ENCODE measurements at regions not wholly inside any gene's neighbourhood (a gene's known extent, or its start where the extent isn't known, plus 50 kb on each side); places are given as distances from the start of the nearest gene placed in this dataset.
A peak's percentile ranks its signal among the peaks of the same experiment; 100 is the strongest.

DNA sequence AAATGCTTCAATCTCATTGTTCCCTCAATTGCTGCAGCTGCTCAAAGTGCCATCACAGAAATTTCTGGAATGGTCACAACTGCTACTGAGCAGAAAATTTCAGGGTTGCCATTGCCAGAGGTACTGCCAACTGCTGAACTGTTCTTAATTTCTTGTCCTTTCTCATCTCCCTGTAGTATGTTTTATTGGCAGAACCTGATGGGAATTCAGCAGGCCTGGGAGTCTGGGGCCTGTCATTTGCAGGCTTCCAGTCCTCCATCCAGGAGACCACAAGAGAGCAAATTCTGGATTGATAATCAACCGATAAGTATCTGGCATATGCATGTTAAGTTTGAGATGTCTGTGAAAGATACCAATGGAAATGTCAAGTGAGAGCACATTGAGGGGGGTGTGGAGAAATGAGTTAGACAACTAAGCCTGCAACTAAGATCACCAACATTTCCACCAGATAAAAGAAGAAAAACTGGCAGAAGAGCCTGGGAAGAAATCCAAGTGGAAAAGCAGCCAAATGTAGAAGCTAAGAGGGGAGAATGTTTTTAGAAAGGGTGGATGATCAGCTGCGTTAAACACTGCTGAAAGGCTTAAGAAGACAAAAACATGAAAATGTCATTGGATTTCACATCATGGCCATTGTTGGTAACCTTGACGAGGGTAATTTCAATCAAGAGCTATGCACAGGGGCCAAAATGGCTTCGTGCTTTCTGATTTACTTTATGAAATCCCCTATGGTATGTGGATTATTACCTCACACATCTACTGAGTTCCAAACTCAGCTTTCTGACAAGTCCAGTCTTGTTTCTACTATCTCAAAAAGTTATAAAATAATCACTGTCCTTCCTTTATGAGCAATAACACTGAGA, 648.1 kb downstream of the PLPP3 start:
- Histone ChIP-seq H3K27ac (peak overlapping the region in 1 of 4 donors; percentile 48), H3K36me3 (no peaks in the 10 kb centered on the region), H3K4me1 (peaks cover 0 to 16% (median 0%) of the 10 kb centered on the region in 4 donors), H3K4me3 (no peak overlapping the region), H3K9me3 (no peaks in the 10 kb centered on the region), H3K27me3 (no peaks in the 10 kb centered on the region)
- DNase-seq (ENCODE audit: low spot score in 2 of 2), result no peak
- 52 to 61% methylated on average over 4 of the region's 4 CpGs for WGBS, 2 donors
- TF ChIP-seq POLR2A (IDR thresholded peaks at IDR 0.05) (no peak), EP300 (IDR thresholded peaks at IDR 0.05) (no peak)
- TF ChIP-seq, protein P1, sequence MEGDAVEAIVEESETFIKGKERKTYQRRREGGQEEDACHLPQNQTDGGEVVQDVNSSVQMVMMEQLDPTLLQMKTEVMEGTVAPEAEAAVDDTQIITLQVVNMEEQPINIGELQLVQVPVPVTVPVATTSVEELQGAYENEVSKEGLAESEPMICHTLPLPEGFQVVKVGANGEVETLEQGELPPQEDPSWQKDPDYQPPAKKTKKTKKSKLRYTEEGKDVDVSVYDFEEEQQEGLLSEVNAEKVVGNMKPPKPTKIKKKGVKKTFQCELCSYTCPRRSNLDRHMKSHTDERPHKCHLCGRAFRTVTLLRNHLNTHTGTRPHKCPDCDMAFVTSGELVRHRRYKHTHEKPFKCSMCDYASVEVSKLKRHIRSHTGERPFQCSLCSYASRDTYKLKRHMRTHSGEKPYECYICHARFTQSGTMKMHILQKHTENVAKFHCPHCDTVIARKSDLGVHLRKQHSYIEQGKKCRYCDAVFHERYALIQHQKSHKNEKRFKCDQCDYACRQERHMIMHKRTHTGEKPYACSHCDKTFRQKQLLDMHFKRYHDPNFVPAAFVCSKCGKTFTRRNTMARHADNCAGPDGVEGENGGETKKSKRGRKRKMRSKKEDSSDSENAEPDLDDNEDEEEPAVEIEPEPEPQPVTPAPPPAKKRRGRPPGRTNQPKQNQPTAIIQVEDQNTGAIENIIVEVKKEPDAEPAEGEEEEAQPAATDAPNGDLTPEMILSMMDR (IDR thresholded peaks at IDR 0.05), result no peak

DNA sequence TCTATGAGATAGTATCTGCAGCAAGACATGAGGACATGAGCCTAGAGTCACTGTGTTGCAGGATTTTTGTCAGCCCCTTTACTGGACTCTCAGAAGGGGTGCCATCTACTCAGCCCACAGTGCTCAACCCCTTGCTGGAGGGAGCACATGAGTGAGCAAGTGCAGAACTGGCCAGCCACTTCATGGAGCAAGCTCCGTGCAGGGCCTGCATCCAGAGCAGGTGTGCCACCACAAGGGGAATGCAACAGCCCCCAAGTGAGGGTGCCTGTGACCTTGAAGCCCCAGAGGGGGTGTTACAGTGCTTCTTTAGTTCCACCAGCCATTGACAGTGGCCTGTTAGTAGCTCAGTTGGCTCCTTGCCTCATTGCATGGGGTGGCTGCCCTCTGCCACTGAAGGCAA, 649.7 kb downstream of the PLPP3 start:
- H3K27ac ChIP-seq, result no peak overlapping the region
- H3K36me3 ChIP-seq, result no peaks in the 10 kb centered on the region
- no peaks in the 10 kb centered on the region for H3K27me3 ChIP-seq
- peaks cover 0 to 16% (median 0%) of the 10 kb centered on the region in 4 donors for H3K4me1 ChIP-seq
- H3K9me3 ChIP-seq, result no peaks in the 10 kb centered on the region
- 88 to 89% methylated on average over 1 of the region's 1 CpG for WGBS, 2 donors
- TF ChIP-seq POLR2A (IDR thresholded peaks at IDR 0.05), result no peak
- no peak for TF ChIP-seq EP300 (IDR thresholded peaks at IDR 0.05)
- TF ChIP-seq, protein P1 (IDR thresholded peaks at IDR 0.05), result no peak
- no peak for DNase-seq (ENCODE audit: low spot score in 2 of 2)
- H3K4me3 ChIP-seq, result no peak overlapping the region

DNA sequence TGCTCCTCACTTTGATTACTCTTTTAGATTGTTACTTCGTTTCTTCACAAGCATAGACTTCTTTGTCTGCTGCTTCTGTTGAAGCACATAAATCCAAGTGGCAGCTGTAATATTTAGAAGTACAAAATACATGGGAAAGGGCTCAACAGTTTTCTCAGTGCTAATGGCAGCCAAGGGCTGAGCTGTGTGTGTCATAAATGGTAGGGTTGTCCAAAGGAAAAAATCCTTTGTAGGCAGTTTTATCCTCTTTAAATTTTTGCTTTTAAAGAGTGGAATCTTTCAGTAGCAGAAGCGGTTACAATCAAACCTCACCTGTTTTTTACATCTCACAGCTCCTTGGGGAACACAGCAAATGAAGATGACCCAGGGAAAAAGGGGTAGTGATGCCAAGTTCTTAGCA, 650.8 kb downstream of the PLPP3 start:
- Histone ChIP-seq H3K4me3 (no peak overlapping the region), H3K27me3 (no peaks in the 10 kb centered on the region), H3K9me3 (no peaks in the 10 kb centered on the region), H3K4me1 (peaks cover 0 to 16% (median 0%) of the 10 kb centered on the region in 4 donors), H3K27ac (peak overlapping the region in 1 of 4 donors; percentile 9), H3K36me3 (no peaks in the 10 kb centered on the region)
- WGBS, 2 donors, result 61 to 66% methylated on average over 2 of the region's 2 CpGs
- TF ChIP-seq POLR2A (IDR thresholded peaks at IDR 0.05), result no peak
- no peak for TF ChIP-seq EP300 (IDR thresholded peaks at IDR 0.05)
- TF ChIP-seq, protein P1 (IDR thresholded peaks at IDR 0.05), result no peak
- DNase-seq (ENCODE audit: low spot score in 2 of 2), result no peak

DNA sequence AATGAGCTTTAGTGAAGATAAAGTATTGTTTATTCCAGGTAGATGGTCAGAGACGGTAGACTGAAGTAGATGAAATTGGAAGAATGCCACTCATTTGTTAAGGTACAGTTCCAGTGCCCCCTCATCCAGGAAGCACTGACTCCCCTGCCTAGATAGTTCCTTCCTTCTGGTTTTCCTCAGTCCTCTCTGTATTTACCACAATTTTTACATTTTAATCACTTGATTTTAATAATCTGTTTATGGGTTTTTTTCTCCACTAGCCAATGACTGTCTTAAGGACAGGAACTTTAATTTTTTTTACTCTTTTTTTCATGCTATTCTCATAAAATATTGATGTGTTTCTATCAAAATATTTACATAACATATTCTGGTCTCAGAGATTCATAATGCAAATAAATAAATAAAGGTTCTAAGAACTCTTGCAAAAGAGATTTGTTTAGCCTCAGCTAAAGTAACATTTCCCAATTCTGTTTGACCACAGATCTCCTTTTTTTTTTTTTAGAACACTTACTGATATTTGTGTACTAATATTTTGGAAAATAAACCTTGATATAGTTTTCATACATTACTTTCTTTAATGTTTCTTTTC, 651.6 kb downstream of the PLPP3 start:
- no peaks in the 10 kb centered on the region for H3K9me3 ChIP-seq
- H3K27me3 ChIP-seq, result no peaks in the 10 kb centered on the region
- no peak for DNase-seq (ENCODE audit: low spot score in 2 of 2)
- no peak overlapping the region for H3K27ac ChIP-seq
- whole genome bisulfite sequencing, 2 donors, result 68 to 69% methylated on average over 1 of the region's 1 CpG
- no peak for TF ChIP-seq POLR2A (IDR thresholded peaks at IDR 0.05)
- H3K36me3 ChIP-seq, result no peaks in the 10 kb centered on the region
- H3K4me3 ChIP-seq, result no peak overlapping the region
- peaks cover 0 to 16% (median 0%) of the 10 kb centered on the region in 4 donors for H3K4me1 ChIP-seq

DNA sequence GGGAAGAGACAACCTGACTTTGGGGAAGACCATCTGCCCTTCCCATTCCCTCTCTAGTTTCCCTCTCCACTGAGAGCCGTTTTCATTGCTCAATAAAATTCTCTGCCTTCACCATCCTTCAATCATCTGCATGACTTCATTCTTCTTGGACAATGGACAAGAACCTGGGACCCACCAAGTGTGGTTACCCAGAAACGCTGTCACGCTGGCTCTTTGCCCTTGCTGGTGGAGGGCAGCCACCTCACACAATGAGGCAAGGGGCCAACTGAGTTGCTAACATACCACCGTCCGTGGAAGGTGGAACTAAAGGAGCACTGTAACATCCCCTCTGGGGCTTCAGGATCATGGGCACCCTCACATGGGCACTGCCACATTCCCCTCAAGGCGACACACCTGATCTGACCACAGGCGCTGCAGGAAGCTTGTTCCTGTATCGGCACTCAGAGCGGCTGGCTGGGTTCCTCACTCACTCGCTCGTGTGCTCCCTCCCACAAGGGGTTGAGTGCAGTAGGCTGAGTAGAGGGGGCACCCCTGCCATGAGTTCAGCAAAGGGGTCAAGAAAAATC, 652.4 kb downstream of the PLPP3 start:
- Histone ChIP-seq H3K27ac (no peak overlapping the region), H3K36me3 (no peaks in the 10 kb centered on the region), H3K9me3 (no peaks in the 10 kb centered on the region), H3K4me1 (peaks cover 0 to 14% (median 0%) of the 10 kb centered on the region in 4 donors), H3K27me3 (no peaks in the 10 kb centered on the region), H3K4me3 (no peak overlapping the region)
- 80 to 82% methylated on average over 11 of the region's 11 CpGs for WGBS, 2 donors
- no peak for TF ChIP-seq POLR2A (IDR thresholded peaks at IDR 0.05)
- TF ChIP-seq, protein P1 (IDR thresholded peaks at IDR 0.05), result no peak
- no peak for TF ChIP-seq EP300 (IDR thresholded peaks at IDR 0.05)
- DNase-seq (ENCODE audit: low spot score in 2 of 2), result no peak

Measured in tibial nerve (tissue), 4 donors.